Neural cell (in vitro differentiated cells): ENCODE measurements at regions not wholly inside any gene's neighbourhood (a gene's known extent, or its start where the extent isn't known, plus 50 kb on each side); places are given as distances from the start of the nearest gene placed in this dataset.

Experiments used
- H2AFZ ChIP-seq: fragments of 200-600, 300-800 bp; sonication (generic), shearing (Covaris generic); 2 replicates; pipeline ENCODE4 v1.6.0; 2014; ENCODE audit warnings: low read depth, mild to moderate bottlenecking, antibody characterized with exemption, low read length, moderate library complexity
- H3F3A ChIP-seq: fragments of 200-600 bp; shearing (Covaris generic); 2 replicates; pipeline ENCODE4 v1.6.1; 2016; ENCODE audit warnings: mild to moderate bottlenecking, moderate library complexity, mixed read lengths, antibody characterized with exemption, low read length; ENCODE audit not compliant: insufficient read depth, poor library complexity, severe bottlenecking
- H3K27ac ChIP-seq: fragments of 200-600, 300-800 bp; sonication (generic), shearing (Covaris generic); 2 replicates; pipeline ENCODE4 v1.5.1; 2014; ENCODE audit warnings: mild to moderate bottlenecking, low read length, moderate library complexity
- H3K27me3 ChIP-seq: fragments of 300-800, 200-600 bp; sonication (generic), shearing (Covaris generic); 2 replicates; pipeline ENCODE4 v1.6.0; 2014; ENCODE audit warnings: mild to moderate bottlenecking, low read depth, low read length, moderate library complexity; ENCODE audit not compliant: insufficient read depth
- H3K36me3 ChIP-seq: fragments of 300-800, 200-600 bp; sonication (generic), shearing (Covaris generic); 2 replicates; pipeline ENCODE4 v1.5.1; 2014; ENCODE audit warnings: mild to moderate bottlenecking, antibody characterized with exemption, low read length, moderate library complexity; ENCODE audit not compliant: insufficient read depth
- H3K4me2 ChIP-seq: fragments of 300-800, 200-600 bp; sonication (generic), shearing (Covaris generic); 2 replicates; pipeline ENCODE4 v1.6.0; 2014; ENCODE audit warnings: mild to moderate bottlenecking, low read length
- H3K4me3 ChIP-seq: fragments of 300-800, 200-600 bp; sonication (generic), shearing (Covaris generic); 2 replicates; pipeline ENCODE4 v1.5.1; 2014; ENCODE audit warnings: mild to moderate bottlenecking, low read length, moderate library complexity
- H3K79me2 ChIP-seq: fragments of 200-600 bp; shearing (Covaris generic); replicated peaks from 2 replicates; pipeline ENCODE4 v1.6.0; 2014; ENCODE audit warnings: mild to moderate bottlenecking, low read length, moderate library complexity; ENCODE audit not compliant: insufficient read depth
- H3K9ac ChIP-seq: fragments of 300-800, 200-600 bp; sonication (generic), shearing (Covaris generic); 2 replicates; pipeline ENCODE4 v1.6.1; 2016; ENCODE audit warnings: mild to moderate bottlenecking, low read length, mixed read lengths
- H3K9me2 ChIP-seq: fragments of 200-600 bp; shearing (Covaris generic); 2 replicates; pipeline ENCODE4 v1.6.1; 2016; ENCODE audit warnings: mild to moderate bottlenecking, low read length, mixed read lengths; ENCODE audit not compliant: insufficient read depth
- H3K9me3 ChIP-seq: fragments of 200-600, 300-800 bp; sonication (generic), shearing (Covaris generic); 2 replicates; pipeline ENCODE4 v1.6.1; 2016; ENCODE audit warnings: mild to moderate bottlenecking, mixed run types, low read length, moderate library complexity, mixed read lengths
- H4K20me1 ChIP-seq: fragments of 200-600 bp; shearing (Covaris generic); 2 replicates; pipeline ENCODE4 v1.6.1; 2016; ENCODE audit warnings: mild to moderate bottlenecking, mixed run types; ENCODE audit not compliant: insufficient read depth
- CTCF ChIP-seq: fragments of 450-650 bp; IDR thresholded peaks from 2 replicates; pipeline ENCODE4 v1.5.1; 2014; ENCODE audit warnings: antibody characterized with exemption, mild to moderate bottlenecking, moderate library complexity; ENCODE audit not compliant: poor library complexity, severe bottlenecking
- EP300 ChIP-seq: fragments of 450-650 bp; conservative IDR thresholded peaks from 2 replicates; pipeline ENCODE4 v1.6.1; 2014; ENCODE audit warnings: antibody characterized with exemption, mild to moderate bottlenecking, moderate library complexity; ENCODE audit not compliant: poor library complexity, severe bottlenecking
- EZH2 ChIP-seq: fragments of 200-600, 300-800 bp; shearing (Covaris generic), sonication (generic); IDR thresholded peaks from 2 replicates; pipeline ENCODE4 v1.6.1; 2014; ENCODE audit warnings: antibody characterized with exemption, low read length, borderline replicate concordance, mild to moderate bottlenecking; ENCODE audit not compliant: insufficient read depth, poor library complexity, severe bottlenecking
- MXI1 ChIP-seq: fragments of 450-650 bp; conservative IDR thresholded peaks from 2 replicates; pipeline ENCODE4 v1.6.1; 2014; ENCODE audit warnings: antibody characterized with exemption, mild to moderate bottlenecking; ENCODE audit not compliant: poor library complexity, severe bottlenecking
- POLR2AphosphoS5 ChIP-seq: IDR thresholded peaks from 2 replicates; pipeline ENCODE4 v1.6.1; 2012
- RAD21 ChIP-seq: fragments of 450-650 bp; conservative IDR thresholded peaks from 2 replicates; pipeline ENCODE4 v1.6.1; 2014; ENCODE audit warnings: antibody characterized with exemption, mild to moderate bottlenecking, moderate library complexity
- SMC3 ChIP-seq: fragments of 450-650 bp; conservative IDR thresholded peaks from 2 replicates; pipeline ENCODE4 v1.6.1; 2014; ENCODE audit warnings: antibody characterized with exemption, mild to moderate bottlenecking, moderate library complexity; ENCODE audit not compliant: poor library complexity
- TAF1 ChIP-seq: IDR thresholded peaks from 2 replicates; pipeline ENCODE4 v1.6.1; 2012; ENCODE audit warnings: low read depth
- TF ChIP-seq, protein P1 (sequence below): IDR thresholded peaks from 2 replicates; pipeline ENCODE4 v1.6.1; 2012; ENCODE audit warnings: borderline replicate concordance

GRCh38 chr18:39661856-39662366, 2096.3 kb upstream of the CELF4 start:
- Histone ChIP-seq H3F3A (no peaks in the 10 kb centered on the region), H3K9me3 (no peaks in the 10 kb centered on the region), H3K4me3 (no peak overlapping the region), H3K27me3 (no peaks in the 10 kb centered on the region), H3K9me2 (no peaks in the 10 kb centered on the region), H3K79me2 (no peaks in the 10 kb centered on the region), H3K9ac (no peak overlapping the region), H3K4me2 (no peak overlapping the region), H2AFZ (no peak overlapping the region), H3K36me3 (no peaks in the 10 kb centered on the region), H4K20me1 (no peaks in the 10 kb centered on the region), H3K27ac (no peak overlapping the region)
- TF ChIP-seq EP300 = no peak
- no peak for TF ChIP-seq TAF1
- TF ChIP-seq MXI1 = no peak
- TF ChIP-seq, protein P1, sequence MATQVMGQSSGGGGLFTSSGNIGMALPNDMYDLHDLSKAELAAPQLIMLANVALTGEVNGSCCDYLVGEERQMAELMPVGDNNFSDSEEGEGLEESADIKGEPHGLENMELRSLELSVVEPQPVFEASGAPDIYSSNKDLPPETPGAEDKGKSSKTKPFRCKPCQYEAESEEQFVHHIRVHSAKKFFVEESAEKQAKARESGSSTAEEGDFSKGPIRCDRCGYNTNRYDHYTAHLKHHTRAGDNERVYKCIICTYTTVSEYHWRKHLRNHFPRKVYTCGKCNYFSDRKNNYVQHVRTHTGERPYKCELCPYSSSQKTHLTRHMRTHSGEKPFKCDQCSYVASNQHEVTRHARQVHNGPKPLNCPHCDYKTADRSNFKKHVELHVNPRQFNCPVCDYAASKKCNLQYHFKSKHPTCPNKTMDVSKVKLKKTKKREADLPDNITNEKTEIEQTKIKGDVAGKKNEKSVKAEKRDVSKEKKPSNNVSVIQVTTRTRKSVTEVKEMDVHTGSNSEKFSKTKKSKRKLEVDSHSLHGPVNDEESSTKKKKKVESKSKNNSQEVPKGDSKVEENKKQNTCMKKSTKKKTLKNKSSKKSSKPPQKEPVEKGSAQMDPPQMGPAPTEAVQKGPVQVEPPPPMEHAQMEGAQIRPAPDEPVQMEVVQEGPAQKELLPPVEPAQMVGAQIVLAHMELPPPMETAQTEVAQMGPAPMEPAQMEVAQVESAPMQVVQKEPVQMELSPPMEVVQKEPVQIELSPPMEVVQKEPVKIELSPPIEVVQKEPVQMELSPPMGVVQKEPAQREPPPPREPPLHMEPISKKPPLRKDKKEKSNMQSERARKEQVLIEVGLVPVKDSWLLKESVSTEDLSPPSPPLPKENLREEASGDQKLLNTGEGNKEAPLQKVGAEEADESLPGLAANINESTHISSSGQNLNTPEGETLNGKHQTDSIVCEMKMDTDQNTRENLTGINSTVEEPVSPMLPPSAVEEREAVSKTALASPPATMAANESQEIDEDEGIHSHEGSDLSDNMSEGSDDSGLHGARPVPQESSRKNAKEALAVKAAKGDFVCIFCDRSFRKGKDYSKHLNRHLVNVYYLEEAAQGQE = no peak

DNA sequence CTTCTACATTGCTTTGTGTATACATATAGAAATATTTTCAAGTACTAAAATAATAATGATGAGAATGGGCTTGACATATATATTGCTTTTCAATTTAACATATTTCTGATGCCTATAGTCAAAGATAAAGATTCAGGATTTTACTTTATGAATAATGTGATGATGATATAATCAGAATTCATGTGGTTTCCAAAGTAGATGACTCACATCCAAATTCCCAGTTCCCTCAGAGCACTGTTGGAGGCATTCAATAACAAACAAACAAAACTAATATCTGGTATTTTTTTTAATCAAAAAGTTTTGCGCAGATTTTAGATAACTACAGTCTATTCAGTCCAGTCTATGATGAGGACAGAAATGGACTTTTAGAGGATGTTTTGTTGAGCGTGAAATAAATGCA, 2094.5 kb upstream of the CELF4 start:
- H3K79me2 ChIP-seq = no peaks in the 10 kb centered on the region
- no peak for TF ChIP-seq MXI1
- TF ChIP-seq, protein P1 = no peak
- TF ChIP-seq POLR2AphosphoS5 = no peak
- no peak for TF ChIP-seq EZH2
- TF ChIP-seq RAD21 = no peak
- no peak for TF ChIP-seq SMC3
- no peak for TF ChIP-seq CTCF
- TF ChIP-seq EP300 = no peak
- no peak for TF ChIP-seq TAF1

More for the DNA sequence above, 2094.5 kb upstream of the CELF4 start:
- Histone ChIP-seq H3K27me3 (no peaks in the 10 kb centered on the region), H3F3A (no peaks in the 10 kb centered on the region), H3K4me2 (no peak overlapping the region), H2AFZ (no peak overlapping the region), H3K9me2 (no peaks in the 10 kb centered on the region), H3K9ac (no peak overlapping the region), H3K27ac (no peak overlapping the region), H4K20me1 (no peaks in the 10 kb centered on the region), H3K9me3 (no peaks in the 10 kb centered on the region), H3K36me3 (no peaks in the 10 kb centered on the region), H3K4me3 (no peak overlapping the region)
